GM12865 (cell line): ENCODE measurements at regions not wholly inside any gene's neighbourhood (a gene's known extent, or its start where the extent isn't known, plus 50 kb on each side); places are given as distances from the start of the nearest gene placed in this dataset.

Experiments used
- DNase-seq: peaks from one replicate; pipeline ENCODE4 v3.0.0; 2010; ENCODE audit warnings: low read depth
- H3K4me3 ChIP-seq: 2 replicates; pipeline ENCODE4 v1.5.1; 2011; ENCODE audit warnings: mild to moderate bottlenecking, low read depth, low read length, control low read depth
- CTCF ChIP-seq: IDR thresholded peaks from 2 replicates; pipeline ENCODE4 v1.5.1; 2011; ENCODE audit warnings: low read length, control low read depth, low read depth, inconsistent platforms; ENCODE audit not compliant: insufficient read depth; ENCODE audit errors: missing control alignments

GRCh38 chr4:64870558-64870957 is 461.3 kb upstream of the TECRL start:
- TF ChIP-seq CTCF, result no peak
- H3K4me3 ChIP-seq, result no peak overlapping the region
- no peak for DNase-seq

GRCh38 chr4:64857815-64858214 is 448.6 kb upstream of the TECRL start:
- no peak for TF ChIP-seq CTCF
- no peak overlapping the region for H3K4me3 ChIP-seq
- DNase-seq, result no peak

GRCh38 chr4:64857198-64857597 is 447.9 kb upstream of the TECRL start:
- no peak overlapping the region for H3K4me3 ChIP-seq
- DNase-seq, result no peak
- TF ChIP-seq CTCF, result no peak

GRCh38 chr4:64846417-64846816 is 437.2 kb upstream of the TECRL start:
- TF ChIP-seq CTCF, result no peak
- H3K4me3 ChIP-seq, result no peak overlapping the region
- no peak for DNase-seq

- TF ChIP-seq CTCF, result no peak
- no peak overlapping the region for H3K4me3 ChIP-seq
- no peak for DNase-seq
Observed at GRCh38 chr4:64829749-64830148, 420.5 kb upstream of the TECRL start.

- no peak for TF ChIP-seq CTCF
Observed at GRCh38 chr4:64824591-64824990, 415.3 kb upstream of the TECRL start.

GRCh38 chr4:64822405-64822804 is 413.2 kb upstream of the TECRL start:
- no peak for TF ChIP-seq CTCF
- no peak for DNase-seq
- no peak overlapping the region for H3K4me3 ChIP-seq

More at GRCh38 chr4:64824591-64824990, 415.3 kb upstream of the TECRL start:
- no peak overlapping the region for H3K4me3 ChIP-seq
- DNase-seq, result no peak
